HCT116 (cell line): ENCODE measurements at regions not wholly inside any gene's neighbourhood (a gene's known extent, or its start where the extent isn't known, plus 50 kb on each side); places are given as distances from the start of the nearest gene placed in this dataset.

Experiments
- ATAC-seq: fragments of 200-7000 bp; cut with Tn5 transposase; 2 replicates; pipeline ENCODE4 v1.9.1; 2020; ENCODE audit warnings: mild to moderate bottlenecking, moderate library complexity
- BruUV-seq: library from RNA; stranded (reverse); fragments of 400-500 nt; replicated peaks from 2 replicates; lab custom pipeline; 2021; lab: Mats Ljungman, UMichigan
- CTCF ChIA-PET: fragments of 300-600 bp; sonication (Branson Sonifier 250); formaldehyde crosslinking; loops from one replicate; lab custom pipeline; 2021; ENCODE audit warnings: antibody characterized with exemption; lab: Charles Lee
- POLR2A ChIA-PET: fragments of 300-600, 350-600 bp; sonication (Branson Sonifier 250); formaldehyde crosslinking; loops from one replicate; lab custom pipeline; 2021; ENCODE audit warnings: antibody characterized with exemption; lab: Charles Lee
- RAD21 ChIA-PET, 2 experiments: fragments of 300-600 bp; sonication (Branson Sonifier 250); formaldehyde crosslinking; loops; one replicate each; lab custom pipeline; 2023; ENCODE audit warnings: low total read pairs in 2 of 2; ENCODE audit not compliant: uncharacterized antibody in 2 of 2, unreplicated experiment in 2 of 2, low non-redundant PET in 1 of 2; lab: Charles Lee
- DNase-seq: peaks from one replicate; pipeline ENCODE4 v3.0.0-alpha.2; 2010; ENCODE audit warnings: low read depth, low spot score
- H2AFZ ChIP-seq: fragments of 200-600 bp; shearing (Covaris generic), sonication (generic); 2 replicates; pipeline ENCODE4 v1.6.1; 2017; ENCODE audit warnings: low read depth, mixed run types, mixed read lengths, antibody characterized with exemption, low read length; ENCODE audit not compliant: poor library complexity, severe bottlenecking
- H3K27ac ChIP-seq: 2 replicates; pipeline ENCODE4 v1.5.1; 2012; ENCODE audit warnings: low read depth, low read length
- H3K27me3 ChIP-seq: fragments of 200-600 bp; sonication (generic); 2 replicates; pipeline ENCODE4 v1.6.1; 2016; ENCODE audit warnings: mixed run types, low read length, mixed read lengths; ENCODE audit not compliant: insufficient read depth
- H3K36me3 ChIP-seq, 2 experiments: fragments of 200-500 bp in 1 of 2; fragments of 200-600 bp in 1 of 2; sonication (Bioruptor generic) in 1 of 2; sonication (generic) in 1 of 2; 2 replicates each; pipeline versions ENCODE4 v1.5.1 to v1.6.1; 2014 to 2016; ENCODE audit warnings: low read length in 2 of 2, inconsistent platforms in 1 of 2, mixed read lengths in 1 of 2, mixed run types in 1 of 2; ENCODE audit not compliant: insufficient read depth in 2 of 2, control insufficient read depth in 1 of 2
- H3K4me1 ChIP-seq, 2 experiments: fragments of 200-600 bp in 1 of 2; sonication (generic) in 1 of 2; 2 replicates each; pipeline versions ENCODE4 v1.5.1 to v1.6.1; 2012 to 2017; ENCODE audit warnings: low read length in 2 of 2, inconsistent platforms in 1 of 2, mild to moderate bottlenecking in 1 of 2, mixed read lengths in 1 of 2, mixed run types in 1 of 2, moderate library complexity in 1 of 2; ENCODE audit not compliant: insufficient read depth in 2 of 2, control insufficient read depth in 1 of 2
- H3K4me2 ChIP-seq: fragments of 200-600 bp; sonication (generic); 2 replicates; pipeline ENCODE4 v1.6.1; 2017; ENCODE audit warnings: mixed run types, low read length, mixed read lengths
- H3K4me3 ChIP-seq, 2 experiments: fragments of 200-600 bp in 1 of 2; sonication (generic) in 1 of 2; replicated peaks in 1 of 2; 2 replicates each; pipeline ENCODE4 v1.5.1; 2011 to 2016; ENCODE audit warnings: low read length in 2 of 2, control low read depth in 1 of 2, low read depth in 1 of 2, mild to moderate bottlenecking in 1 of 2, mixed read lengths in 1 of 2, mixed run types in 1 of 2
- H3K79me2 ChIP-seq: fragments of 200-600 bp; sonication (generic); 2 replicates; pipeline ENCODE4 v1.6.1; 2017; ENCODE audit warnings: mild to moderate bottlenecking, mixed run types, low read length, moderate library complexity, mixed read lengths; ENCODE audit not compliant: insufficient read depth
- H3K9ac ChIP-seq: fragments of 200-600 bp; sonication (generic); 2 replicates; pipeline ENCODE4 v1.6.1; 2016; ENCODE audit warnings: low read length, mixed read lengths
- H3K9me2 ChIP-seq: fragments of 200-600 bp; sonication (generic), shearing (Covaris generic); 2 replicates; pipeline ENCODE4 v1.6.1; 2017; ENCODE audit warnings: mixed run types, mild to moderate bottlenecking, moderate library complexity; ENCODE audit not compliant: insufficient read depth
- H3K9me3 ChIP-seq, 2 experiments: fragments of 200-500 bp in 1 of 2; fragments of 200-600 bp in 1 of 2; sonication (Bioruptor generic) in 1 of 2; sonication (generic) in 1 of 2; 2 replicates each; pipeline ENCODE4 v1.6.1; 2014 to 2017; ENCODE audit warnings: low read length in 2 of 2, mixed read lengths in 2 of 2, inconsistent platforms in 1 of 2, low read depth in 1 of 2, mild to moderate bottlenecking in 1 of 2, mixed run types in 1 of 2, moderate library complexity in 1 of 2; ENCODE audit not compliant: control insufficient read depth in 1 of 2, insufficient read depth in 1 of 2
- H4K20me1 ChIP-seq: fragments of 200-600 bp; sonication (generic), shearing (Covaris generic); 2 replicates; pipeline ENCODE4 v1.6.1; 2017; ENCODE audit warnings: mixed run types, mild to moderate bottlenecking, moderate library complexity; ENCODE audit not compliant: insufficient read depth
- CEBPB ChIP-seq: IDR thresholded peaks from 2 replicates; pipeline ENCODE4 v1.6.1; 2012; ENCODE audit warnings: low read depth
- EGR1 ChIP-seq: IDR thresholded peaks from 2 replicates; pipeline ENCODE4 v1.6.1; 2012; ENCODE audit warnings: low read depth
- FOSL1 ChIP-seq: IDR thresholded peaks from 2 replicates; pipeline ENCODE4 v1.6.1; 2012; ENCODE audit warnings: low read depth
- JUND ChIP-seq: IDR thresholded peaks from 2 replicates; pipeline ENCODE4 v1.6.1; 2012
- POLR2AphosphoS5 ChIP-seq: IDR thresholded peaks from 2 replicates; pipeline ENCODE4 v1.6.1; 2011; ENCODE audit warnings: mild to moderate bottlenecking, low read depth, low read length, moderate library complexity
- RAD21 ChIP-seq: IDR thresholded peaks from 2 replicates; pipeline ENCODE4 v1.6.1; 2012; ENCODE audit warnings: low read depth, mild to moderate bottlenecking
- SP1 ChIP-seq: IDR thresholded peaks from 2 replicates; pipeline ENCODE4 v1.6.1; 2012; ENCODE audit warnings: low read depth
- SRF ChIP-seq: IDR thresholded peaks from 2 replicates; pipeline ENCODE4 v1.6.1; 2012; ENCODE audit warnings: low read depth
- TCF7L2 ChIP-seq: IDR thresholded peaks from 2 replicates; pipeline ENCODE4 v1.7.0; 2011; ENCODE audit warnings: borderline replicate concordance, inconsistent platforms; ENCODE audit not compliant: insufficient read depth, insufficient read length; ENCODE audit errors: extremely low read depth
- ZNF274 ChIP-seq: fragments of 200-500 bp; sonication (Bioruptor generic); IDR thresholded peaks from 2 replicates; pipeline ENCODE4 v1.6.1; 2014; ENCODE audit warnings: mild to moderate bottlenecking, low read depth, low read length, inconsistent platforms
- intact Hi-C: fragments of 100-400 bp; cut with micrococcal nuclease; formaldehyde crosslinking; loops from 2 replicates; pipeline ENCODE4 v1.10.0; 2022
- TF ChIP-seq, protein P1 (sequence below): IDR thresholded peaks from 2 replicates; pipeline ENCODE4 v1.6.1; 2011; ENCODE audit warnings: mild to moderate bottlenecking, low read length, moderate library complexity; ENCODE audit not compliant: insufficient replicate concordance; ENCODE audit errors: extremely low read depth
- TF ChIP-seq, protein P2 (sequence below): IDR thresholded peaks from 2 replicates; pipeline ENCODE4 v1.6.1; 2012; ENCODE audit warnings: low read depth
- TF ChIP-seq, protein P3 (sequence below): IDR thresholded peaks from 2 replicates; pipeline ENCODE4 v1.6.1; 2012
- TF ChIP-seq, protein P4 (sequence below), 3 experiments: fragments of 200-600 bp in 1 of 3; sonication (generic) in 1 of 3; IDR thresholded peaks in 2 of 3; conservative IDR thresholded peaks in 1 of 3; 2 replicates each; pipeline ENCODE4 v1.5.1; 2012 to 2017; ENCODE audit warnings: low read depth in 2 of 3, low read length in 2 of 3, antibody characterized with exemption in 1 of 3, borderline replicate concordance in 1 of 3, control low read depth in 1 of 3, mild to moderate bottlenecking in 1 of 3, mixed read lengths in 1 of 3, mixed run types in 1 of 3, moderate library complexity in 1 of 3; ENCODE audit not compliant: insufficient read depth in 1 of 3

DNA sequence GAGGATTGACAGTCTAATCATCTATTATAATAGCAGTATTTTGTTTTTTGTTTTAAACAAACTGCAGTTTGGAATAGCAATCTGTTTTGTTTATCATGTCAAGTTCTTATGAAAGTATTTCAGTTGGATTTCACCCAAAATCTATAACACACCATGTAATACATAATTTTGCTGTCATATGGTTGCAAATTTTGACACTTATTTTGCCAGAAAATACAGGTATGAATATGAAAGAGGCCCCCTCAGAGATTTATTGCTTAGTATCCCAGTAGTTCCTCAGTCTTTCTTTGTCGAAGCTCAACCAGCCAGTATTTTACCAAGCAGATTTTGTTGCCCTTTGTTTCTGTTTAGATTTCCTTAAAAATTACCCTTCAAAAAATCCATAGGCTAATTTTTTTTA lies 317.5 kb upstream of the CXADR start:
- Histone ChIP-seq H3K9me2 (no peaks in the 10 kb centered on the region), H3K27ac (no peak overlapping the region), H3K4me1 (no peaks in the 10 kb centered on the region), H3K9me3 (peaks cover 9 to 35% of the 10 kb centered on the region in 2 experiments; a peak in 3 of 4 replicates), H3K36me3 (no peaks in the 10 kb centered on the region), H3K4me3 (no peak overlapping the region), H3K4me2 (no peak overlapping the region), H3K79me2 (no peaks in the 10 kb centered on the region), H2AFZ (no peak overlapping the region), H4K20me1 (no peaks in the 10 kb centered on the region), H3K27me3 (no peaks in the 10 kb centered on the region), H3K9ac (no peak overlapping the region)
- DNase-seq: no peak
- BruUV-seq: no TSS peak
- ChIA-PET CTCF (no interaction called here), POLR2A (no interaction called here), RAD21 (no interaction called here)
- intact Hi-C loops: no loop called here
- ATAC-seq: no peak
- TF ChIP-seq SRF (no peak), CEBPB (no peak), RAD21 (no peak), EGR1 (no peak), ZNF274 (no peak), TCF7L2 (no peak), FOSL1 (no peak), POLR2AphosphoS5 (no peak), SP1 (no peak), JUND (no peak)
- TF ChIP-seq, protein P1, sequence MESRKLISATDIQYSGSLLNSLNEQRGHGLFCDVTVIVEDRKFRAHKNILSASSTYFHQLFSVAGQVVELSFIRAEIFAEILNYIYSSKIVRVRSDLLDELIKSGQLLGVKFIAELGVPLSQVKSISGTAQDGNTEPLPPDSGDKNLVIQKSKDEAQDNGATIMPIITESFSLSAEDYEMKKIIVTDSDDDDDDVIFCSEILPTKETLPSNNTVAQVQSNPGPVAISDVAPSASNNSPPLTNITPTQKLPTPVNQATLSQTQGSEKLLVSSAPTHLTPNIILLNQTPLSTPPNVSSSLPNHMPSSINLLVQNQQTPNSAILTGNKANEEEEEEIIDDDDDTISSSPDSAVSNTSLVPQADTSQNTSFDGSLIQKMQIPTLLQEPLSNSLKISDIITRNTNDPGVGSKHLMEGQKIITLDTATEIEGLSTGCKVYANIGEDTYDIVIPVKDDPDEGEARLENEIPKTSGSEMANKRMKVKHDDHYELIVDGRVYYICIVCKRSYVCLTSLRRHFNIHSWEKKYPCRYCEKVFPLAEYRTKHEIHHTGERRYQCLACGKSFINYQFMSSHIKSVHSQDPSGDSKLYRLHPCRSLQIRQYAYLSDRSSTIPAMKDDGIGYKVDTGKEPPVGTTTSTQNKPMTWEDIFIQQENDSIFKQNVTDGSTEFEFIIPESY: no peak
- TF ChIP-seq, protein P2, sequence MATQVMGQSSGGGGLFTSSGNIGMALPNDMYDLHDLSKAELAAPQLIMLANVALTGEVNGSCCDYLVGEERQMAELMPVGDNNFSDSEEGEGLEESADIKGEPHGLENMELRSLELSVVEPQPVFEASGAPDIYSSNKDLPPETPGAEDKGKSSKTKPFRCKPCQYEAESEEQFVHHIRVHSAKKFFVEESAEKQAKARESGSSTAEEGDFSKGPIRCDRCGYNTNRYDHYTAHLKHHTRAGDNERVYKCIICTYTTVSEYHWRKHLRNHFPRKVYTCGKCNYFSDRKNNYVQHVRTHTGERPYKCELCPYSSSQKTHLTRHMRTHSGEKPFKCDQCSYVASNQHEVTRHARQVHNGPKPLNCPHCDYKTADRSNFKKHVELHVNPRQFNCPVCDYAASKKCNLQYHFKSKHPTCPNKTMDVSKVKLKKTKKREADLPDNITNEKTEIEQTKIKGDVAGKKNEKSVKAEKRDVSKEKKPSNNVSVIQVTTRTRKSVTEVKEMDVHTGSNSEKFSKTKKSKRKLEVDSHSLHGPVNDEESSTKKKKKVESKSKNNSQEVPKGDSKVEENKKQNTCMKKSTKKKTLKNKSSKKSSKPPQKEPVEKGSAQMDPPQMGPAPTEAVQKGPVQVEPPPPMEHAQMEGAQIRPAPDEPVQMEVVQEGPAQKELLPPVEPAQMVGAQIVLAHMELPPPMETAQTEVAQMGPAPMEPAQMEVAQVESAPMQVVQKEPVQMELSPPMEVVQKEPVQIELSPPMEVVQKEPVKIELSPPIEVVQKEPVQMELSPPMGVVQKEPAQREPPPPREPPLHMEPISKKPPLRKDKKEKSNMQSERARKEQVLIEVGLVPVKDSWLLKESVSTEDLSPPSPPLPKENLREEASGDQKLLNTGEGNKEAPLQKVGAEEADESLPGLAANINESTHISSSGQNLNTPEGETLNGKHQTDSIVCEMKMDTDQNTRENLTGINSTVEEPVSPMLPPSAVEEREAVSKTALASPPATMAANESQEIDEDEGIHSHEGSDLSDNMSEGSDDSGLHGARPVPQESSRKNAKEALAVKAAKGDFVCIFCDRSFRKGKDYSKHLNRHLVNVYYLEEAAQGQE: no peak
- TF ChIP-seq, protein P3, sequence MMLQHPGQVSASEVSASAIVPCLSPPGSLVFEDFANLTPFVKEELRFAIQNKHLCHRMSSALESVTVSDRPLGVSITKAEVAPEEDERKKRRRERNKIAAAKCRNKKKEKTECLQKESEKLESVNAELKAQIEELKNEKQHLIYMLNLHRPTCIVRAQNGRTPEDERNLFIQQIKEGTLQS: no peak
- TF ChIP-seq, protein P4, sequence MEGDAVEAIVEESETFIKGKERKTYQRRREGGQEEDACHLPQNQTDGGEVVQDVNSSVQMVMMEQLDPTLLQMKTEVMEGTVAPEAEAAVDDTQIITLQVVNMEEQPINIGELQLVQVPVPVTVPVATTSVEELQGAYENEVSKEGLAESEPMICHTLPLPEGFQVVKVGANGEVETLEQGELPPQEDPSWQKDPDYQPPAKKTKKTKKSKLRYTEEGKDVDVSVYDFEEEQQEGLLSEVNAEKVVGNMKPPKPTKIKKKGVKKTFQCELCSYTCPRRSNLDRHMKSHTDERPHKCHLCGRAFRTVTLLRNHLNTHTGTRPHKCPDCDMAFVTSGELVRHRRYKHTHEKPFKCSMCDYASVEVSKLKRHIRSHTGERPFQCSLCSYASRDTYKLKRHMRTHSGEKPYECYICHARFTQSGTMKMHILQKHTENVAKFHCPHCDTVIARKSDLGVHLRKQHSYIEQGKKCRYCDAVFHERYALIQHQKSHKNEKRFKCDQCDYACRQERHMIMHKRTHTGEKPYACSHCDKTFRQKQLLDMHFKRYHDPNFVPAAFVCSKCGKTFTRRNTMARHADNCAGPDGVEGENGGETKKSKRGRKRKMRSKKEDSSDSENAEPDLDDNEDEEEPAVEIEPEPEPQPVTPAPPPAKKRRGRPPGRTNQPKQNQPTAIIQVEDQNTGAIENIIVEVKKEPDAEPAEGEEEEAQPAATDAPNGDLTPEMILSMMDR (IDR thresholded peaks at IDR 0.05 in 2 of 3, conservative IDR thresholded peaks at IDR 0.05 in 1 of 3; ENCODE audit: borderline replicate concordance in 1 of 3, insufficient read depth in 1 of 3, low read depth in 2 of 3, low read length in 2 of 3): no peak
